HepG2 (cell line): ENCODE measurements at regions not wholly inside any gene's neighbourhood (a gene's known extent, or its start where the extent isn't known, plus 50 kb on each side); places are given as distances from the start of the nearest gene placed in this dataset.

Experiments
- ATAC-seq: fragments of 200-7000 bp; cut with Tn5 transposase; 3 replicates; pipeline ENCODE4 v1.9.1; 2020; ENCODE audit warnings: mild to moderate bottlenecking, moderate library complexity
- BruUV-seq: library from RNA; stranded (reverse); fragments of 400-500 nt; replicated peaks from 2 replicates; lab custom pipeline; 2021; lab: Mats Ljungman, UMichigan
- CTCF ChIA-PET: fragments of 300-600 bp; formaldehyde crosslinking; extraction: SDS; loops from one replicate; lab custom pipeline; 2021; ENCODE audit warnings: low total read pairs, inconsistent platforms, low intra/inter-chr PET ratio; lab: Yijun Ruan, JAX
- POLR2A ChIA-PET: fragments of 350-600 bp; sonication (Branson Sonifier 250); formaldehyde crosslinking; loops from one replicate; lab custom pipeline; 2020; ENCODE audit warnings: antibody characterized with exemption, inconsistent platforms; lab: Yijun Ruan, JAX
- DNase-seq: peaks from one replicate; pipeline ENCODE4 v3.0.0-alpha.2; 2015; ENCODE audit warnings: low spot score
- FAIRE-seq: peaks from 3 replicates; lab custom pipeline; 2011; peaks lifted over from hg19 to GRCh38; lab: Jason Lieb, UNC
- H2AFZ ChIP-seq: one replicate; pipeline ENCODE4 v1.6.1; 2011; ENCODE audit warnings: low read length, inconsistent platforms
- H3K27ac ChIP-seq: fragments of 300-600 bp; 3 replicates; pipeline ENCODE4 v1.8.0; 2011; ENCODE audit warnings: mixed run types, mild to moderate bottlenecking, mixed read lengths, low read length, inconsistent platforms; ENCODE audit not compliant: insufficient read depth; ENCODE audit errors: extremely low read length
- H3K27me3 ChIP-seq, 2 experiments: fragments of 200-600 bp in 1 of 2; 2 replicates in 1 of 2; 3 replicates in 1 of 2; pipeline versions ENCODE4 v1.6.0 to v1.8.0; 2011; ENCODE audit warnings: low read length in 2 of 2, mild to moderate bottlenecking in 2 of 2, moderate library complexity in 2 of 2, inconsistent platforms in 1 of 2; ENCODE audit not compliant: insufficient read depth in 2 of 2, control insufficient read depth in 1 of 2
- H3K36me3 ChIP-seq, 2 experiments: fragments of 200-600 bp in 1 of 2; replicated peaks in 1 of 2; 2 replicates in 1 of 2; 3 replicates in 1 of 2; pipeline versions ENCODE4 v1.5.1 to v1.8.0; 2011; ENCODE audit warnings: low read length in 2 of 2, inconsistent platforms in 1 of 2; ENCODE audit not compliant: insufficient read depth in 2 of 2, control insufficient read depth in 1 of 2
- H3K4me1 ChIP-seq: 2 replicates; pipeline ENCODE4 v1.5.1; 2012; ENCODE audit warnings: low read length, inconsistent platforms; ENCODE audit not compliant: insufficient read depth
- H3K4me2 ChIP-seq: 2 replicates; pipeline ENCODE4 v1.6.0; 2011; ENCODE audit warnings: low read depth, low read length, inconsistent platforms
- H3K4me3 ChIP-seq, 3 experiments: fragments of 200-600 bp in 1 of 3; sonication (generic), shearing (Covaris generic) in 1 of 3; replicated peaks in 1 of 3; 2 replicates each; pipeline ENCODE4 v1.5.1; 2011 to 2016; ENCODE audit warnings: low read length in 3 of 3, inconsistent platforms in 2 of 3, low read depth in 2 of 3, mild to moderate bottlenecking in 2 of 3, control low read depth in 1 of 3, mixed read lengths in 1 of 3; ENCODE audit not compliant: insufficient read depth in 1 of 3
- H3K79me2 ChIP-seq: one replicate; pipeline ENCODE4 v1.6.1; 2011; ENCODE audit warnings: low read length, inconsistent platforms; ENCODE audit not compliant: insufficient read depth
- H3K9ac ChIP-seq: 2 replicates; pipeline ENCODE4 v1.6.0; 2011; ENCODE audit warnings: mild to moderate bottlenecking, low read depth, low read length, inconsistent platforms; ENCODE audit not compliant: insufficient read depth
- H3K9me3 ChIP-seq: 2 replicates; pipeline ENCODE4 v1.5.1; 2012; ENCODE audit warnings: mild to moderate bottlenecking, low read length
- H4K20me1 ChIP-seq: 2 replicates; pipeline ENCODE4 v1.6.0; 2011; ENCODE audit warnings: inconsistent platforms, mild to moderate bottlenecking, low read length, moderate library complexity; ENCODE audit not compliant: insufficient read depth
- ARHGAP35 ChIP-seq: sonication (generic); formaldehyde crosslinking; IDR thresholded peaks from 2 replicates; pipeline ENCODE4 v1.9.0; 2022; ENCODE audit warnings: mild to moderate bottlenecking, inconsistent platforms, moderate library complexity, missing genetic modification reagents, borderline replicate concordance
- ATF7-NPFF ChIP-seq: sonication (generic); formaldehyde crosslinking; IDR thresholded peaks from 2 replicates; pipeline ENCODE4 v1.8.1; 2023; ENCODE audit warnings: mild to moderate bottlenecking, low read depth, missing genetic modification reagents, moderate library complexity
- BHLHE40 ChIP-seq: IDR thresholded peaks from 2 replicates; pipeline ENCODE4 v1.6.1; 2011; ENCODE audit warnings: low read length, improper control_type of control experiment
- CEBPB ChIP-seq: IDR thresholded peaks from 2 replicates; pipeline ENCODE4 v1.6.1; 2011; ENCODE audit warnings: low read depth, low read length, improper control_type of control experiment, borderline replicate concordance
- GATAD2A ChIP-seq: IDR thresholded peaks from 2 replicates; pipeline ENCODE4 v1.6.1; 2016
- KAT2B ChIP-seq: fragments of 150-350 bp; IDR thresholded peaks from 2 replicates; pipeline ENCODE4 v1.6.1; 2014; ENCODE audit warnings: low read depth, low read length, borderline replicate concordance
- MAFF ChIP-seq: IDR thresholded peaks from 2 replicates; pipeline ENCODE4 v1.6.1; 2011; ENCODE audit warnings: low read depth, low read length, improper control_type of control experiment
- MXI1 ChIP-seq: IDR thresholded peaks from 3 replicates; pipeline ENCODE4 v1.6.1; 2012; ENCODE audit warnings: low read depth, low read length, inconsistent platforms, borderline replicate concordance
- PCBP2 ChIP-seq: fragments of 200-400 bp; formaldehyde crosslinking; optimal IDR thresholded peaks from 2 replicates; pipeline ENCODE3; 2018; ENCODE audit warnings: low read length, low read depth; ENCODE audit not compliant: poor library complexity, severe bottlenecking
- PPARG ChIP-seq: conservative IDR thresholded peaks from 2 replicates; pipeline ENCODE4 v1.6.1; 2016; ENCODE audit warnings: missing biosample characterization, missing genetic modification reagents
- RBM39 ChIP-seq: fragments of 200-400 bp; formaldehyde crosslinking; IDR thresholded peaks from one replicate; pipeline ENCODE4 v1.6.1; 2018; ENCODE audit warnings: antibody characterized with exemption, mild to moderate bottlenecking, low read depth, low read length; ENCODE audit not compliant: poor library complexity, severe bottlenecking
- ZNF30 ChIP-seq: sonication (generic); formaldehyde crosslinking; IDR thresholded peaks from 2 replicates; pipeline ENCODE4 v1.5.0; 2020; ENCODE audit warnings: mild to moderate bottlenecking, missing genetic modification reagents
- ZNF335 ChIP-seq: sonication (generic); formaldehyde crosslinking; IDR thresholded peaks from 2 replicates; pipeline ENCODE4 v1.4.0; 2020; ENCODE audit warnings: missing genetic modification reagents
- ZNF550 ChIP-seq: sonication (generic); formaldehyde crosslinking; IDR thresholded peaks from 2 replicates; pipeline ENCODE4 v1.4.0; 2020; ENCODE audit warnings: mild to moderate bottlenecking, missing genetic modification reagents, borderline replicate concordance
- ZNF652 ChIP-seq: IDR thresholded peaks from 2 replicates; pipeline ENCODE4 v1.6.1; 2016; ENCODE audit warnings: low read depth, borderline replicate concordance
- ZNF816 ChIP-seq: sonication (generic); formaldehyde crosslinking; IDR thresholded peaks from 2 replicates; pipeline ENCODE4 v1.8.0; 2022; ENCODE audit warnings: missing genetic modification reagents, mild to moderate bottlenecking, borderline replicate concordance
- ZSCAN20 ChIP-seq: sonication (generic); formaldehyde crosslinking; IDR thresholded peaks from 2 replicates; pipeline ENCODE4 v1.4.0; 2020; ENCODE audit warnings: missing genetic modification reagents, mild to moderate bottlenecking, borderline replicate concordance
- WGBS: methylation state at CpG from one replicate; pipeline ENCODE4 v1.1.6; 2017; ENCODE audit warnings: low lambda C conversion rate; 5-methylcytosine and 5-hydroxymethylcytosine counted together
- in situ Hi-C: cut with HindIII; loops from 2 replicates; pipeline ENCODE4 v1.10.0; 2017; ENCODE audit warnings: low pct_unique_long_range_greater_than_20kb; ENCODE audit not compliant: extremely low pct_ligation_motif_present
- intact Hi-C: fragments of 100-400 bp; cut with micrococcal nuclease; formaldehyde crosslinking; loops from one replicate; pipeline ENCODE4 v1.10.0; 2022; ENCODE audit not compliant: unreplicated experiment
- TF ChIP-seq, protein P1 (sequence below): sonication (generic); formaldehyde crosslinking; IDR thresholded peaks from 2 replicates; pipeline ENCODE4 v1.4.0; 2020; ENCODE audit warnings: missing genetic modification reagents
- TF ChIP-seq, protein P2 (sequence below): sonication (generic); formaldehyde crosslinking; IDR thresholded peaks from 2 replicates; pipeline ENCODE4 v1.5.1; 2020; ENCODE audit warnings: missing genetic modification reagents, mild to moderate bottlenecking, borderline replicate concordance

DNA sequence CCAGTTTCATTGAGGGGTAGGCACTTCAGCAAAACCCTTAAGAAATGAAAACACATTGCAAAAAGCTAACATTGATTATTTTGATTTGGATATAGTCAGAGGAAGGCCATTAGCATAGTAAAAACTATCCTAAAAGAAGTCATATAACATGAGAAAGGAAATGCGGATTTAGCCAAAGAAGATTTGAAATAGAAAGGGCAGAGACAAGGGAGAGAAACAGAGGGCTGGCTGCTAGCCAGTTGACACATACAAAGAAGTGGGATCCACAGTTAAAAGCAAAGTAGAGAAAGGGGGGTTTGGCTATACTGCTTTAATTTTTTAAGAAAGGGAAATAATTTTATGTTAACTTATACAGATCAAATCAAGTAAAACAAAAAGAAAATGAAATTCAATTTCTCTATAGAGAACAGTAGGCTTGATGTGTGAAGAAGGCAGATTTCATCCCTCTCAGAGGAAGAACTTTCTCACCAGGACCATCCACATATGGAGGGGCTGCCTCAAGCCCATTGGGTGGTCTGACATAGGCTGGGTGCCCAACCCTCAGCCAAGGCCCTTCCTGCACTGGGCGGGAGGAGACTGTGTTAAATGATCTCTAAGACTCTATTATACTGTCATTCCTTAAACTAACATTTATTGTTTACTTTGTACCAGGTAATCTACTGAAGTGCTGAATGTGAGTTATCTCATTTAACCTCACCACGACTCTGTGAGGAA, 420.3 kb downstream of the CCDC91 start:
- Histone ChIP-seq H3K4me2 (no peak overlapping the region), H3K4me3 (no peak overlapping the region), H3K27me3 (no peaks in the 10 kb centered on the region), H3K36me3 (no peaks in the 10 kb centered on the region), H4K20me1 (no peaks in the 10 kb centered on the region), H3K4me1 (no peaks in the 10 kb centered on the region), H3K9me3 (peaks cover 22% of the 10 kb centered on the region), H2AFZ (no peak overlapping the region), H3K79me2 (no peaks in the 10 kb centered on the region), H3K27ac (no peak overlapping the region), H3K9ac (no peak overlapping the region)
- ChIA-PET POLR2A (no interaction called here), CTCF (no interaction called here)
- TF ChIP-seq GATAD2A (CRISPR knock-in tag), result no peak
- TF ChIP-seq KAT2B, result no peak
- no peak for TF ChIP-seq ZNF30 (CRISPR knock-in tag)
- TF ChIP-seq ATF7-NPFF (CRISPR knock-in tag), result no peak
- no peak for TF ChIP-seq RBM39
- TF ChIP-seq ZNF652 (CRISPR knock-in tag), result no peak
- TF ChIP-seq PCBP2, result no peak
- TF ChIP-seq ZNF816 (CRISPR knock-in tag), result no peak
- TF ChIP-seq, protein P1, sequence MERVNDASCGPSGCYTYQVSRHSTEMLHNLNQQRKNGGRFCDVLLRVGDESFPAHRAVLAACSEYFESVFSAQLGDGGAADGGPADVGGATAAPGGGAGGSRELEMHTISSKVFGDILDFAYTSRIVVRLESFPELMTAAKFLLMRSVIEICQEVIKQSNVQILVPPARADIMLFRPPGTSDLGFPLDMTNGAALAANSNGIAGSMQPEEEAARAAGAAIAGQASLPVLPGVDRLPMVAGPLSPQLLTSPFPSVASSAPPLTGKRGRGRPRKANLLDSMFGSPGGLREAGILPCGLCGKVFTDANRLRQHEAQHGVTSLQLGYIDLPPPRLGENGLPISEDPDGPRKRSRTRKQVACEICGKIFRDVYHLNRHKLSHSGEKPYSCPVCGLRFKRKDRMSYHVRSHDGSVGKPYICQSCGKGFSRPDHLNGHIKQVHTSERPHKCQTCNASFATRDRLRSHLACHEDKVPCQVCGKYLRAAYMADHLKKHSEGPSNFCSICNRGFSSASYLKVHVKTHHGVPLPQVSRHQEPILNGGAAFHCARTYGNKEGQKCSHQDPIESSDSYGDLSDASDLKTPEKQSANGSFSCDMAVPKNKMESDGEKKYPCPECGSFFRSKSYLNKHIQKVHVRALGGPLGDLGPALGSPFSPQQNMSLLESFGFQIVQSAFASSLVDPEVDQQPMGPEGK (CRISPR knock-in tag), result no peak
- TF ChIP-seq ZNF335 (CRISPR knock-in tag), result no peak
- TF ChIP-seq ZNF550 (CRISPR knock-in tag), result no peak
- TF ChIP-seq, protein P2, sequence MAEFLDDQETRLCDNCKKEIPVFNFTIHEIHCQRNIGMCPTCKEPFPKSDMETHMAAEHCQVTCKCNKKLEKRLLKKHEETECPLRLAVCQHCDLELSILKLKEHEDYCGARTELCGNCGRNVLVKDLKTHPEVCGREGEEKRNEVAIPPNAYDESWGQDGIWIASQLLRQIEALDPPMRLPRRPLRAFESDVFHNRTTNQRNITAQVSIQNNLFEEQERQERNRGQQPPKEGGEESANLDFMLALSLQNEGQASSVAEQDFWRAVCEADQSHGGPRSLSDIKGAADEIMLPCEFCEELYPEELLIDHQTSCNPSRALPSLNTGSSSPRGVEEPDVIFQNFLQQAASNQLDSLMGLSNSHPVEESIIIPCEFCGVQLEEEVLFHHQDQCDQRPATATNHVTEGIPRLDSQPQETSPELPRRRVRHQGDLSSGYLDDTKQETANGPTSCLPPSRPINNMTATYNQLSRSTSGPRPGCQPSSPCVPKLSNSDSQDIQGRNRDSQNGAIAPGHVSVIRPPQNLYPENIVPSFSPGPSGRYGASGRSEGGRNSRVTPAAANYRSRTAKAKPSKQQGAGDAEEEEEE, result no peak
- TF ChIP-seq BHLHE40, result no peak
- TF ChIP-seq PPARG, result no peak
- TF ChIP-seq MXI1, result no peak
- TF ChIP-seq ARHGAP35 (CRISPR knock-in tag), result no peak
- TF ChIP-seq MAFF, result no peak
- TF ChIP-seq CEBPB, result no peak
- TF ChIP-seq ZSCAN20 (CRISPR knock-in tag), result no peak
- in situ Hi-C loops (no loop called here), intact Hi-C loops (no loop called here)
- no TSS peak for BruUV-seq
- DNase-seq, result no peak
- no peak for ATAC-seq
- 0% methylated on average over 3 of the region's 3 CpGs for WGBS
- no peak for FAIRE-seq
